NB4 (cell line): ENCODE measurements at regions not wholly inside any gene's neighbourhood (a gene's known extent, or its start where the extent isn't known, plus 50 kb on each side); places are given as distances from the start of the nearest gene placed in this dataset.
"Not testable (repeated sequence)": the region's sequence is repeated elsewhere in the genome, so short reads cannot be mapped to it uniquely, and the experiment has no call there.

Source experiments
- DNase-seq: peaks from one replicate; pipeline ENCODE4 v3.0.0; 2010; ENCODE audit warnings: low read depth
- H3K4me3 ChIP-seq: one replicate; pipeline ENCODE4 v1.5.1; 2011; ENCODE audit warnings: mild to moderate bottlenecking, low read depth, low read length, moderate library complexity
- CTCF ChIP-seq: IDR thresholded peaks from one replicate; pipeline ENCODE4 v1.5.1; 2012; ENCODE audit warnings: low read depth, low read length
- MAX ChIP-seq: IDR thresholded peaks from 2 replicates; pipeline ENCODE4 v1.6.1; 2011; ENCODE audit warnings: low read depth, low read length
- MYC ChIP-seq: IDR thresholded peaks from 2 replicates; pipeline ENCODE4 v1.6.1; 2011; ENCODE audit warnings: low read depth, low read length
- POLR2A ChIP-seq: IDR thresholded peaks from 2 replicates; pipeline ENCODE4 v1.6.1; 2011; ENCODE audit warnings: mild to moderate bottlenecking; ENCODE audit not compliant: insufficient read length; ENCODE audit errors: extremely low read depth

GRCh38 chr3:152909180-152909883 lies 74.4 kb downstream of the P2RY1 start:
- DNase-seq = peak; percentile 11
- no peak for TF ChIP-seq MAX
- no peak for TF ChIP-seq MYC
- TF ChIP-seq CTCF = no peak
- no peak for TF ChIP-seq POLR2A
- H3K4me3 ChIP-seq = no peak overlapping the region

GRCh38 chr3:152910211-152910610 lies 75.3 kb downstream of the P2RY1 start:
- TF ChIP-seq CTCF = no peak
- no peak for TF ChIP-seq POLR2A
- no peak for TF ChIP-seq MAX
- TF ChIP-seq MYC = no peak
- H3K4me3 ChIP-seq = no peak overlapping the region
- DNase-seq = peak; percentile 5

GRCh38 chr3:152910966-152911365 lies 76.0 kb downstream of the P2RY1 start:
- no peak for DNase-seq
- TF ChIP-seq CTCF (no peak), MYC (no peak), POLR2A (no peak), MAX (no peak)
- H3K4me3 ChIP-seq = no peak overlapping the region

GRCh38 chr3:152914743-152915142 lies 79.8 kb downstream of the P2RY1 start:
- not testable (repeated sequence) for DNase-seq, H3K4me3 ChIP-seq

- TF ChIP-seq MYC (no peak), POLR2A (no peak), MAX (no peak), CTCF (no peak)
- no peak for DNase-seq
- no peak overlapping the region for H3K4me3 ChIP-seq
Observed at GRCh38 chr3:152915695-152916094, 80.8 kb downstream of the P2RY1 start.

GRCh38 chr3:152916753-152917279 lies 81.9 kb downstream of the P2RY1 start:
- no peak overlapping the region for H3K4me3 ChIP-seq
- no peak for DNase-seq
- TF ChIP-seq CTCF (no peak), MAX (no peak), MYC (no peak), POLR2A (no peak)
